ENCODE measurements at regions not wholly inside any gene's neighbourhood (a gene's known extent, or its start where the extent isn't known, plus 50 kb on each side); places are given as distances from the start of the nearest gene placed in this dataset.

GRCh38 chr20:43265449-43265848 is 75.7 kb upstream of the PTPRT start:
- no peak overlapping the region for H2AFZ ChIP-seq (ENCODE audit: low read depth, low read length)
- H3K79me2 ChIP-seq (replicated peaks; ENCODE audit: insufficient read depth, low read length) = no peaks in the 10 kb centered on the region
- no peak overlapping the region for H3K9ac ChIP-seq (ENCODE audit: low read length)
- no peaks in the 10 kb centered on the region for H3K9me3 ChIP-seq (ENCODE audit: low read length)
- H3K4me2 ChIP-seq (ENCODE audit: low read length) = no peak overlapping the region
- no peak for TF ChIP-seq REST (IDR thresholded peaks at IDR 0.05; ENCODE audit: borderline replicate concordance)
- no peak for TF ChIP-seq EZH2 (IDR thresholded peaks at IDR 0.05; ENCODE audit: borderline replicate concordance, insufficient read depth, low read length, poor library complexity, severe bottlenecking)
- TF ChIP-seq EP300 (conservative IDR thresholded peaks at IDR 0.05; ENCODE audit: poor library complexity, severe bottlenecking) = no peak
- no peaks in the 10 kb centered on the region for H4K20me1 ChIP-seq (ENCODE audit: insufficient read depth)
- H3K36me3 ChIP-seq (ENCODE audit: insufficient read depth, low read length) = no peaks in the 10 kb centered on the region
- H3K27ac ChIP-seq (ENCODE audit: low read length) = no peak overlapping the region
- H3K9me2 ChIP-seq (ENCODE audit: insufficient read depth, low read length) = no peaks in the 10 kb centered on the region
- H3F3A ChIP-seq (ENCODE audit: insufficient read depth, low read length, poor library complexity, severe bottlenecking) = no peaks in the 10 kb centered on the region
- H3K4me3 ChIP-seq (ENCODE audit: low read length) = no peak overlapping the region
- H3K27me3 ChIP-seq (ENCODE audit: insufficient read depth, low read depth, low read length) = no peaks in the 10 kb centered on the region

- Histone ChIP-seq H4K20me1 (ENCODE audit: insufficient read depth) (no peaks in the 10 kb centered on the region), H3K27ac (ENCODE audit: low read length) (no peak overlapping the region), H3K4me3 (ENCODE audit: low read length) (no peak overlapping the region), H3K4me2 (ENCODE audit: low read length) (no peak overlapping the region), H3K27me3 (ENCODE audit: insufficient read depth, low read depth, low read length) (no peaks in the 10 kb centered on the region), H3K9me2 (ENCODE audit: insufficient read depth, low read length) (no peaks in the 10 kb centered on the region), H3K9me3 (ENCODE audit: low read length) (no peaks in the 10 kb centered on the region), H3F3A (ENCODE audit: insufficient read depth, low read length, poor library complexity, severe bottlenecking) (no peaks in the 10 kb centered on the region), H3K36me3 (ENCODE audit: insufficient read depth, low read length) (no peaks in the 10 kb centered on the region), H3K9ac (ENCODE audit: low read length) (no peak overlapping the region), H2AFZ (ENCODE audit: low read depth, low read length) (no peak overlapping the region), H3K79me2 (replicated peaks; ENCODE audit: insufficient read depth, low read length) (no peaks in the 10 kb centered on the region)
- no peak for TF ChIP-seq RAD21 (conservative IDR thresholded peaks at IDR 0.05)
- no peak for TF ChIP-seq REST (IDR thresholded peaks at IDR 0.05; ENCODE audit: borderline replicate concordance)
- TF ChIP-seq POLR2AphosphoS5 (IDR thresholded peaks at IDR 0.05) = no peak
- TF ChIP-seq SMC3 (conservative IDR thresholded peaks at IDR 0.05; ENCODE audit: poor library complexity) = no peak
- TF ChIP-seq EZH2 (IDR thresholded peaks at IDR 0.05; ENCODE audit: borderline replicate concordance, insufficient read depth, low read length, poor library complexity, severe bottlenecking) = no peak
- TF ChIP-seq CTCF (IDR thresholded peaks at IDR 0.05; ENCODE audit: poor library complexity, severe bottlenecking) = no peak
- no peak for TF ChIP-seq MXI1 (conservative IDR thresholded peaks at IDR 0.05; ENCODE audit: poor library complexity, severe bottlenecking)
- TF ChIP-seq TAF1 (IDR thresholded peaks at IDR 0.05; ENCODE audit: low read depth) = no peak
- no peak for TF ChIP-seq EP300 (conservative IDR thresholded peaks at IDR 0.05; ENCODE audit: poor library complexity, severe bottlenecking)
Observed at GRCh38 chr20:43263226-43263625, 73.5 kb upstream of the PTPRT start.

Measured in neural cell (in vitro differentiated cells).